B cell (primary cell): ENCODE measurements at regions not wholly inside any gene's neighbourhood (a gene's known extent, or its start where the extent isn't known, plus 50 kb on each side); places are given as distances from the start of the nearest gene placed in this dataset.
"Not testable (repeated sequence)": the region's sequence is repeated elsewhere in the genome, so short reads cannot be mapped to it uniquely, and the experiment has no call there.

Experiments
- ATAC-seq: fragments of 200-7000 bp; cut with Tn5 transposase; one replicate; pipeline ENCODE4 v1.10.0; 2021; ENCODE audit warnings: low read depth, mild to moderate bottlenecking, moderate number of reproducible peaks, moderate library complexity
- CTCF ChIA-PET: fragments of 350-600 bp; sonication (Branson Sonifier 250); formaldehyde crosslinking; loops from one replicate; lab custom pipeline; 2021; ENCODE audit warnings: antibody characterized with exemption, inconsistent platforms; lab: Charles Lee
- POLR2A ChIA-PET: fragments of 350-600 bp; sonication (Branson Sonifier 250); formaldehyde crosslinking; loops from one replicate; lab custom pipeline; 2021; ENCODE audit warnings: antibody characterized with exemption; lab: Charles Lee
- DNase-seq: peaks from one replicate; pipeline ENCODE4 v3.0.0; 2013
- H2AFZ ChIP-seq: 2 replicates; pipeline ENCODE4 v1.6.1; 2012; ENCODE audit warnings: mild to moderate bottlenecking, low read depth, low read length; ENCODE audit not compliant: insufficient read depth, poor library complexity, severe bottlenecking
- H3K27ac ChIP-seq, 2 donors: 1 replicate in 1 of 2; 2 replicates in 1 of 2; pipeline ENCODE4 v1.5.1; 2012 to 2013; ENCODE audit warnings: low read length in 2 of 2, mild to moderate bottlenecking in 2 of 2, moderate library complexity in 1 of 2
- H3K27me3 ChIP-seq, 4 experiments: fragments of 200-600 bp in 1 of 4; sonication (generic) in 1 of 4; replicated peaks in 1 of 4; 1 replicate in 2 of 4; 2 replicates in 2 of 4; pipeline versions ENCODE4 v1.6.1 to v1.7.0; 2013 to 2016; ENCODE audit warnings: low read length in 3 of 4, mild to moderate bottlenecking in 2 of 4, mixed read lengths in 1 of 4, moderate library complexity in 1 of 4; ENCODE audit not compliant: insufficient read depth in 4 of 4, control insufficient read depth in 3 of 4; ENCODE audit errors: control extremely low read depth in 1 of 4
- H3K36me3 ChIP-seq, 2 experiments: replicated peaks in 1 of 2; 1 replicate in 1 of 2; 2 replicates in 1 of 2; pipeline versions ENCODE4 v1.6.1 to v1.7.1; 2013; ENCODE audit warnings: low read length in 1 of 2; ENCODE audit not compliant: insufficient read depth in 2 of 2, control insufficient read depth in 1 of 2; ENCODE audit errors: control extremely low read depth in 1 of 2, extremely low read depth in 1 of 2
- H3K4me1 ChIP-seq, 2 donors: fragments of 200-600 bp in 1 of 2; sonication (generic) in 1 of 2; 1 replicate in 1 of 2; 2 replicates in 1 of 2; pipeline versions ENCODE4 v1.5.1 to v1.6.1; 2013 to 2017; ENCODE audit warnings: low read length in 2 of 2; ENCODE audit not compliant: control insufficient read depth in 2 of 2, insufficient read depth in 2 of 2
- H3K4me2 ChIP-seq: replicated peaks from 2 replicates; pipeline ENCODE3; 2012; ENCODE audit warnings: mild to moderate bottlenecking, low read depth, low read length; ENCODE audit not compliant: poor library complexity, severe bottlenecking
- H3K4me3 ChIP-seq, 5 experiments: fragments of 200-600 bp in 1 of 5; sonication (generic) in 1 of 5; 1 replicate in 3 of 5; 2 replicates in 2 of 5; pipeline versions ENCODE4 v1.5.1 to v1.7.0; 2011 to 2016; ENCODE audit warnings: low read length in 4 of 5, mild to moderate bottlenecking in 4 of 5, low read depth in 2 of 5, control low read depth in 1 of 5, moderate library complexity in 1 of 5; ENCODE audit not compliant: insufficient read depth in 1 of 5; ENCODE audit errors: control extremely low read depth in 1 of 5, extremely low read depth in 1 of 5
- H3K79me2 ChIP-seq: fragments of 200-600 bp; sonication (generic); one replicate; pipeline ENCODE4 v1.6.0; 2016; ENCODE audit warnings: low read length; ENCODE audit not compliant: control insufficient read depth, insufficient read depth
- H3K9ac ChIP-seq: fragments of 200-600 bp; sonication (generic); 2 replicates; pipeline ENCODE4 v1.6.1; 2017; ENCODE audit warnings: mild to moderate bottlenecking, low read length, moderate library complexity
- H3K9me3 ChIP-seq, 3 donors: one replicate each; pipeline versions ENCODE4 v1.6.1 to v1.7.1; 2013; ENCODE audit warnings: low read length in 2 of 3; ENCODE audit not compliant: control insufficient read depth in 2 of 3, insufficient read depth in 1 of 3; ENCODE audit errors: control extremely low read depth in 1 of 3
- H4K20me1 ChIP-seq: 2 replicates; pipeline ENCODE4 v1.6.0; 2012; ENCODE audit warnings: mild to moderate bottlenecking, low read length; ENCODE audit not compliant: insufficient read depth, control insufficient read depth, poor library complexity, severe bottlenecking
- H3K27ac Mint-ChIP-seq: one replicate; pipeline ENCODE4 v1.8.0; 2021; ENCODE audit warnings: mixed read lengths
- H3K27me3 Mint-ChIP-seq: one replicate; pipeline ENCODE4 v1.8.0; 2021; ENCODE audit warnings: mixed read lengths
- H3K4me1 Mint-ChIP-seq: one replicate; pipeline ENCODE4 v1.8.0; 2021; ENCODE audit warnings: mixed read lengths
- H3K4me3 Mint-ChIP-seq: one replicate; pipeline ENCODE4 v1.8.0; 2021; ENCODE audit warnings: mixed read lengths
- H3K9me3 Mint-ChIP-seq: one replicate; pipeline ENCODE4 v1.8.0; 2022; ENCODE audit warnings: mixed read lengths; ENCODE audit not compliant: insufficient read depth
- WGBS: methylation state at CpG from one replicate; pipeline ENCODE4 v1.1.5; 2013; ENCODE audit warnings: missing lambda C conversion rate; ENCODE audit not compliant: insufficient coverage; 5-methylcytosine and 5-hydroxymethylcytosine counted together
- intact Hi-C: fragments of 100-400 bp; cut with micrococcal nuclease; formaldehyde crosslinking; loops from one replicate; pipeline ENCODE4 v1.10.0; 2022

DNA sequence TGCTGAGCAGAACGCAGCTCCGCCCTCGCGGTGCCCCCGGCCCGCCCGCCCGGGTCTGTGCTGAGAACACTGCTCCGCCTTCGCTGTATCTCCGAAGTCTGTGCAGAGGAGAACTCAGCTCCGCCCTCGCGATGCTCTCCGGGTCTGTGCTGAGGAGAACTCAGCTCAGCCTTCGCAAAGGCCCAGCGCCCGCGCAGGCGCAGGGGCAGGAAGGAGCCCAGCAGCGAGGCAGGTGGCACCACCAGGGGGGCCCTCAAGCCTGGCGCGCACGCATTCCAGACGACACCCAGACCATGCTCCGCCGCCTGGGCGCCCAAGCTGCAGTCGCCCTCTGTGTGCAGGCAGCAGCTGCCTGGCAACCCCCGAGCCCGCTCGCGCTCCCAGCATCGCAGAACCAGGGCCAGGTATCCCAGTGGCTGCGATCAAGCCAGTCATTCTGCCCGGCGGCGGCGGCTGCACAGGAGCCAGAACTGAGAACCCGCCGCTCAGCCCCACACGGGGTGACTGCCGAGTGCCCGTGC lies 64.1 kb upstream of the GPR39 start:
- H3K79me2 ChIP-seq, H2AFZ ChIP-seq, H3K4me2 ChIP-seq, H3K4me1 Mint-ChIP-seq, H3K27me3 ChIP-seq, H3K9ac ChIP-seq, H3K4me1 ChIP-seq, intact Hi-C loops, H3K9me3 Mint-ChIP-seq, H3K36me3 ChIP-seq, H4K20me1 ChIP-seq, H3K27ac ChIP-seq, H3K4me3 Mint-ChIP-seq, H3K9me3 ChIP-seq, CTCF ChIA-PET, POLR2A ChIA-PET, DNase-seq, ATAC-seq, H3K4me3 ChIP-seq, H3K27ac Mint-ChIP-seq: not testable (repeated sequence)
- H3K27me3 Mint-ChIP-seq, result peaks cover 27% of the 10 kb centered on the region
- WGBS, result 6% methylated on average over 41 of the region's 44 CpGs

- H4K20me1 ChIP-seq, H3K4me1 ChIP-seq, H3K9ac ChIP-seq, H3K79me2 ChIP-seq, H3K4me3 ChIP-seq, H3K27ac ChIP-seq, H3K4me2 ChIP-seq, DNase-seq, H3K27ac Mint-ChIP-seq, H3K36me3 ChIP-seq, POLR2A ChIA-PET, H3K4me3 Mint-ChIP-seq, intact Hi-C loops, ATAC-seq, H3K9me3 Mint-ChIP-seq, H3K9me3 ChIP-seq, H3K4me1 Mint-ChIP-seq, H3K27me3 ChIP-seq, CTCF ChIA-PET, H2AFZ ChIP-seq: not testable (repeated sequence)
- WGBS, result 6% methylated on average over 26 of the region's 32 CpGs
- peaks cover 26% of the 10 kb centered on the region for H3K27me3 Mint-ChIP-seq
These were observed 63.2 kb upstream of the GPR39 start for GRCh38 chr2:132353380-132353779.

- H3K36me3 ChIP-seq, H3K9me3 ChIP-seq, H3K9me3 Mint-ChIP-seq, H3K4me3 ChIP-seq, H3K4me1 Mint-ChIP-seq, H3K9ac ChIP-seq, ATAC-seq, H3K79me2 ChIP-seq, H3K27me3 ChIP-seq, DNase-seq, POLR2A ChIA-PET, H2AFZ ChIP-seq, H3K27me3 Mint-ChIP-seq, H3K4me1 ChIP-seq, CTCF ChIA-PET, intact Hi-C loops, H3K27ac ChIP-seq, H3K27ac Mint-ChIP-seq, H4K20me1 ChIP-seq, H3K4me3 Mint-ChIP-seq, H3K4me2 ChIP-seq: not testable (repeated sequence)
- 82% methylated on average over 14 of the region's 19 CpGs for WGBS
These were observed 55.6 kb upstream of the GPR39 start for GRCh38 chr2:132360964-132361363.

DNA sequence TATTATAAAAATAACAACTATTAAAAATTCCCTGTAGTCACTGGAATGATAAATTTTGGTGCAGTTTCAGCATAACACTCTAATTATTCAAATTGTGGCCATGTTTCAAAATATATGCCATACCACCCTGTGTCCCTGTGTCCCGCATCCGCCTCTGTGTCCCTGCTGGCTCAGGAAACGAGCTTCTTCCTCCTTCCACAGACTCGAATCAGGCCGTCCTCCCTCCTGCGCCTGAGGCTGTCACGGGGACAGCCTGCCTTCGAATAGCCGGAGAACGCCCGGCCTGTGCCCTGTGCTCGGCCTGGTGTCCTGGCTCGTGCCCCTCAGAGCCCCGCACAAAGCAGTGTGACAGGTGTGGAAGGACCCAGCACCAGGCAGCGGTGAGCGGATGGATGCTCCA lies 55.1 kb upstream of the GPR39 start:
- H3K27ac ChIP-seq, CTCF ChIA-PET, intact Hi-C loops: not testable (repeated sequence)

More for the DNA sequence above, 55.1 kb upstream of the GPR39 start:
- DNase-seq, H3K27me3 ChIP-seq, H3K27ac Mint-ChIP-seq, H3K9me3 ChIP-seq, H3K4me1 ChIP-seq, POLR2A ChIA-PET, H3K79me2 ChIP-seq, H3K4me2 ChIP-seq, H2AFZ ChIP-seq, H3K27me3 Mint-ChIP-seq, H4K20me1 ChIP-seq, H3K4me3 ChIP-seq, H3K36me3 ChIP-seq, H3K9ac ChIP-seq, ATAC-seq, H3K4me1 Mint-ChIP-seq, H3K4me3 Mint-ChIP-seq, H3K9me3 Mint-ChIP-seq: not testable (repeated sequence)
- no CpG with 5 or more reads among the region's 16 CpGs for WGBS
